Osteoblast (primary cell): ENCODE measurements at regions not wholly inside any gene's neighbourhood (a gene's known extent, or its start where the extent isn't known, plus 50 kb on each side); places are given as distances from the start of the nearest gene placed in this dataset.

Source experiments
- DNase-seq: peaks from one replicate; pipeline ENCODE4 v3.0.0; 2011; ENCODE audit warnings: low spot score, mixed read lengths; ENCODE audit not compliant: insufficient read length; ENCODE audit errors: missing footprints
- H2AFZ ChIP-seq: 2 replicates; pipeline ENCODE4 v1.6.0; 2011; ENCODE audit warnings: mild to moderate bottlenecking, low read length
- H3K27ac ChIP-seq: 2 replicates; pipeline ENCODE4 v1.5.1; 2011; ENCODE audit warnings: mild to moderate bottlenecking, low read depth, low read length, moderate library complexity
- H3K27me3 ChIP-seq: 2 replicates; pipeline ENCODE4 v1.6.0; 2012; ENCODE audit warnings: mild to moderate bottlenecking, control low read depth, inconsistent platforms, low read length, moderate library complexity; ENCODE audit not compliant: insufficient read depth
- H3K36me3 ChIP-seq: 2 replicates; pipeline ENCODE4 v1.5.1; 2011; ENCODE audit warnings: mild to moderate bottlenecking, low read length, control low read depth, moderate library complexity; ENCODE audit not compliant: insufficient read depth
- H3K4me1 ChIP-seq: 2 replicates; pipeline ENCODE4 v1.5.1; 2011; ENCODE audit warnings: mild to moderate bottlenecking, low read length, control low read depth, moderate library complexity; ENCODE audit not compliant: insufficient read depth
- H3K4me2 ChIP-seq: 2 replicates; pipeline ENCODE4 v1.6.0; 2011; ENCODE audit warnings: mild to moderate bottlenecking, low read length; ENCODE audit not compliant: insufficient read depth
- H3K4me3 ChIP-seq: fragments of 200-600 bp; sonication (generic); 3 replicates; pipeline ENCODE4 v1.5.1; 2012; ENCODE audit warnings: mild to moderate bottlenecking, low read length, inconsistent platforms; ENCODE audit not compliant: insufficient read depth
- H3K79me2 ChIP-seq: 2 replicates; pipeline ENCODE4 v1.6.0; 2012; ENCODE audit warnings: mild to moderate bottlenecking, low read length, control low read depth, inconsistent platforms; ENCODE audit not compliant: insufficient read depth
- H3K9me3 ChIP-seq: 2 replicates; pipeline ENCODE4 v1.5.1; 2011; ENCODE audit warnings: low read depth, low read length, control low read depth
- H4K20me1 ChIP-seq: 2 replicates; pipeline ENCODE4 v1.6.0; 2012; ENCODE audit warnings: mild to moderate bottlenecking, low read length, control low read depth; ENCODE audit not compliant: insufficient read depth
- TF ChIP-seq, protein P1 (sequence below): IDR thresholded peaks from 2 replicates; pipeline ENCODE4 v1.5.1; 2011; ENCODE audit warnings: mild to moderate bottlenecking, low read depth, low read length, moderate library complexity; ENCODE audit errors: extremely low read depth

DNA sequence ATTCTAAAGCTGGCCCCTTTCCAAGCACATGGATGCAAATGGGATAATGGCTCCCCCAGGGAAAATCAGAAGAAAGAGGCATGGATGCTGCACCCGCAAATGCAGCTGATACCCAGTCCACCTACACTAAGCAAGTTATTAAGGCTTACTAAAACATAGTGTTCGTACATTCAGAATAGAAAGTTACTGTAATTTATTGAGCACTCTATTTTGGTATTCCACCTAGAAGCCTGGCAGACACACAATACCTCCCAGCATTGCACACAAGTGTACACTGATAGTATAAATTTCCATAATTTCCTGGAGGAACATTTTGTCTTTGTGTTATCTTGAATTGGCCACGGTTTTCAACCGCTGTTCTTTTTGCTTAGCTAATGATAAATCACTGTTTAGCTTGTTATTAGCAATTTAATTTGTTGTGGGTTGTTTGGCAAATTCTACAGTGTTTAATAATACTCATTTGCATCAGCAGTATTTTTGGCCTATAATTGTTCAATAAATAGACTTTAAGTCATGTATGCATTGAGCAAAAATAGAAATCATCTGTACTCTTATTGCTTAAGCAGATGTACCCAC, 94.5 kb upstream of the MRI1 start:
- TF ChIP-seq, protein P1, sequence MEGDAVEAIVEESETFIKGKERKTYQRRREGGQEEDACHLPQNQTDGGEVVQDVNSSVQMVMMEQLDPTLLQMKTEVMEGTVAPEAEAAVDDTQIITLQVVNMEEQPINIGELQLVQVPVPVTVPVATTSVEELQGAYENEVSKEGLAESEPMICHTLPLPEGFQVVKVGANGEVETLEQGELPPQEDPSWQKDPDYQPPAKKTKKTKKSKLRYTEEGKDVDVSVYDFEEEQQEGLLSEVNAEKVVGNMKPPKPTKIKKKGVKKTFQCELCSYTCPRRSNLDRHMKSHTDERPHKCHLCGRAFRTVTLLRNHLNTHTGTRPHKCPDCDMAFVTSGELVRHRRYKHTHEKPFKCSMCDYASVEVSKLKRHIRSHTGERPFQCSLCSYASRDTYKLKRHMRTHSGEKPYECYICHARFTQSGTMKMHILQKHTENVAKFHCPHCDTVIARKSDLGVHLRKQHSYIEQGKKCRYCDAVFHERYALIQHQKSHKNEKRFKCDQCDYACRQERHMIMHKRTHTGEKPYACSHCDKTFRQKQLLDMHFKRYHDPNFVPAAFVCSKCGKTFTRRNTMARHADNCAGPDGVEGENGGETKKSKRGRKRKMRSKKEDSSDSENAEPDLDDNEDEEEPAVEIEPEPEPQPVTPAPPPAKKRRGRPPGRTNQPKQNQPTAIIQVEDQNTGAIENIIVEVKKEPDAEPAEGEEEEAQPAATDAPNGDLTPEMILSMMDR: no peak
- no peak overlapping the region for H3K4me2 ChIP-seq
- H3K9me3 ChIP-seq: no peaks in the 10 kb centered on the region
- no peak overlapping the region for H3K27ac ChIP-seq
- H4K20me1 ChIP-seq: no peaks in the 10 kb centered on the region
- H3K36me3 ChIP-seq: no peaks in the 10 kb centered on the region
- H3K79me2 ChIP-seq: no peaks in the 10 kb centered on the region
- no peaks in the 10 kb centered on the region for H3K4me1 ChIP-seq
- H3K27me3 ChIP-seq: no peaks in the 10 kb centered on the region
- no peak overlapping the region for H3K4me3 ChIP-seq
- no peak for DNase-seq
- no peak overlapping the region for H2AFZ ChIP-seq

DNA sequence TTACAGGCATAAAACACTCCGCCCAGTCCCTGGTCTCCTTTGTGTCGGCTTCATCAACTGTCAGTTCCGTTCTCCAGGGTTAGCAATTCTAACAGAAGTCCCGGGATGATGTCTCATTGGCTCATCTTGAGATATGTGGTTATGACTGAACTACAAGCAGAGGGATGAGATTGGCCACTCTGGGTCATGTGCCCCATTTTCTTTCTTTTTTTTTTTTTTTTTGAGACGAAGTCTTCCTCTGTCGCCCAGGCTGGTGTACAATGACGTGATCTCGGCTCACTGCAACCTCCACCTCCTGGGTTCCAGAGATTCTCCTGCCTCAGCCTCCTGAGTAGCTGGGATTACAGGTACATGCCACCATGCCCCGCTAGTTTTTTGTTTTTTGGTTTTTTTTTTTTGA, 95.4 kb upstream of the MRI1 start:
- H3K4me3 ChIP-seq: no peak overlapping the region
- no peaks in the 10 kb centered on the region for H3K9me3 ChIP-seq
- H3K27ac ChIP-seq: no peak overlapping the region
- TF ChIP-seq, protein P1: no peak
- H3K4me2 ChIP-seq: no peak overlapping the region
- no peaks in the 10 kb centered on the region for H3K79me2 ChIP-seq
- no peak overlapping the region for H2AFZ ChIP-seq
- no peaks in the 10 kb centered on the region for H3K4me1 ChIP-seq
- no peak for DNase-seq
- no peaks in the 10 kb centered on the region for H3K36me3 ChIP-seq
- no peaks in the 10 kb centered on the region for H4K20me1 ChIP-seq
- H3K27me3 ChIP-seq: no peaks in the 10 kb centered on the region

DNA sequence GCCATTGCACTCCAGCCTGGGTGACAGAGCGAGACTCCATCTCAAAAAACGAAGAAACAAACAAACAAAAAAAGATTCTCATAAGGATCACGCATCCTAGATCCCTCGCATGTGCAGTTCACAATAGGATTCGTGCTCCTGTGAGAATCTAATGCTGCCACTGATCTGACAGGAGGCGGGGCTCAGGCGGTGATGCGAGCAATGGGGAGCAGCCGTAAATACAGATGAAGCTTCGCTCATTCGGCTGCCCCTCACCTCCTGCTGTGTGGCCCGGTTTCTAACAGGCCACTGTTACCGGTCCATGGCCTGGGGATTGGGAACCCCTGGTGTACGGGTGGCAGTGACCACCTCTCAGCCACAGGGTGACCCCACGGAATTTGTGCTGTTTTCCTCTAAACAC, 98.2 kb upstream of the MRI1 start:
- Histone ChIP-seq H3K36me3 (no peaks in the 10 kb centered on the region), H4K20me1 (no peaks in the 10 kb centered on the region), H3K9me3 (no peaks in the 10 kb centered on the region), H3K27ac (no peak overlapping the region), H3K4me2 (no peak overlapping the region), H3K4me3 (no peak overlapping the region), H3K4me1 (no peaks in the 10 kb centered on the region), H3K79me2 (no peaks in the 10 kb centered on the region), H2AFZ (no peak overlapping the region), H3K27me3 (no peaks in the 10 kb centered on the region)
- no peak for DNase-seq
- TF ChIP-seq, protein P1: no peak

DNA sequence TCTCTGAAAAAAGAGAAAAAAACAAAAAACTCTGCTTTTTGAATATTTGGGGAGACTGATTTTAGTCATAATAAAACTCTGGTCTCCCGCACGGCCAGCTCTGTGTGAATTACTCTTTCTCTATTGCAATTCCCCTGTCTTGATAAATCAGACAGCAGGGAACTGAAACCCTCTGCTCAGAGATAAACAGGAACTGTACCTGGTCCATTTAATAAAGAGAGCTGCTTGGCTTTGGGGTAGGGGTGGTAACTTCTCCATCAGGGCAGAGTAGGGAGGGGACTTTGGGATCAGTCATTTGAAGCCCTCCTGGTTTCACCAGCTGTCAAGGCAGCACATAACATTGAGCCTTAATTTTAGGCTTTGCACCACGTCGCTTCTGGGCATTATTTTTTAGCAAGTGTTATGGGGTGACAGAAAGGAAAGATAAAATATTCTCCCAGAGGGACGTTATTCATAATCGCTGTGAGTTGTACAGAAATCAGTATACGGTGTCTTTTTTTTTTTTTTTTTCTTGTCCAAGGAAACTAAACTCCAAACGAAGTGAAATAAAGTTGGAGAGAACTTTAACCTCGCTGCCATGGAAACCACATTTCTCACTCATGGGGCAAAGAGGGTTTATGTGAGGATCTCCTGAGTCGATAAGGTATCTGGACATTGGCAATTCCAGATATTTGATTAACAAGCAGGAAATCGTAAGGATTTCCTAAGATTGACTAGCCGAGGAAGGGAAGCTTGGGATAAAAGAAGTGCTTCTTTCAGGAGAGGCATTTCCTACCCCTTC, 99.0 kb upstream of the MRI1 start:
- Histone ChIP-seq H3K4me3 (no peak overlapping the region), H3K9me3 (no peaks in the 10 kb centered on the region), H3K4me2 (no peak overlapping the region), H3K27ac (no peak overlapping the region), H2AFZ (no peak overlapping the region), H3K27me3 (no peaks in the 10 kb centered on the region), H3K36me3 (no peaks in the 10 kb centered on the region), H3K4me1 (no peaks in the 10 kb centered on the region), H3K79me2 (no peaks in the 10 kb centered on the region), H4K20me1 (no peaks in the 10 kb centered on the region)
- TF ChIP-seq, protein P1: no peak
- no peak for DNase-seq
